Transverse colon (tissue), 4 donors: ENCODE measurements at regions not wholly inside any gene's neighbourhood (a gene's known extent, or its start where the extent isn't known, plus 50 kb on each side); places are given as distances from the start of the nearest gene placed in this dataset.

Experiments
- EP300 ChIP-seq: sonication (generic); formaldehyde crosslinking; IDR thresholded peaks from one replicate; pipeline ENCODE4 v1.6.1; 2017; ENCODE audit warnings: antibody characterized with exemption, low read depth
- POLR2A ChIP-seq: fragments of 450-650 bp; IDR thresholded peaks from one replicate; pipeline ENCODE4 v1.6.1; 2016; ENCODE audit warnings: antibody characterized with exemption, mild to moderate bottlenecking, moderate library complexity
- POLR2AphosphoS5 ChIP-seq, 3 donors: sonication (generic); formaldehyde crosslinking; IDR thresholded peaks; one replicate each; pipeline ENCODE4 v1.6.1; 2016; ENCODE audit warnings: antibody characterized with exemption in 3 of 3
- TF ChIP-seq, protein P1 (sequence below), 5 experiments: fragments of 200-600 bp in 3 of 5; fragments of 450-650 bp in 2 of 5; sonication (generic) in 3 of 5; IDR thresholded peaks; 1 replicate in 2 of 5; 2 replicates in 3 of 5; pipeline ENCODE4 v1.5.1; 2016 to 2017; ENCODE audit warnings: antibody characterized with exemption in 5 of 5, inconsistent platforms in 3 of 5, mild to moderate bottlenecking in 2 of 5, moderate library complexity in 1 of 5

DNA sequence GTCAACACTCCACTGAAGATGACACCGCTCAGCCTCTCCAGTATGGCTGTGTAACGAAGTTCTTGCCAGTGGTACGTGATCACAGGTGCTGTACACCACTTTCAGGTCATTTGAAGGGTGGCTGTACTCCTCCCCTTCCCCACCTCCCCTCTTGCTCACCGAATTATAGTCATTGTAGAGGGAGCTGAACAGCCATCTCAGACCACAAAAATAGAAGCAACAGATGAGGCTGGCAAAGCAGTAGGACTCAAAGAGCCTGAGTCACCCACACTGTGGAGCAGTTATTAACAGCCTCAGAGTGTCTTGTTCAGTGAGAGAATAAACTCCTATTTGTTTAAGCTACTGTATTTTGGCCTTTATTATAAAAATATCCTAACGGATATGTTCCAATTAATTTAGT lies 192.5 kb upstream of the MCHR2 start:
- TF ChIP-seq POLR2AphosphoS5 (IDR thresholded peaks at IDR 0.05), result no peak
- no peak for TF ChIP-seq POLR2A
- TF ChIP-seq, protein P1, sequence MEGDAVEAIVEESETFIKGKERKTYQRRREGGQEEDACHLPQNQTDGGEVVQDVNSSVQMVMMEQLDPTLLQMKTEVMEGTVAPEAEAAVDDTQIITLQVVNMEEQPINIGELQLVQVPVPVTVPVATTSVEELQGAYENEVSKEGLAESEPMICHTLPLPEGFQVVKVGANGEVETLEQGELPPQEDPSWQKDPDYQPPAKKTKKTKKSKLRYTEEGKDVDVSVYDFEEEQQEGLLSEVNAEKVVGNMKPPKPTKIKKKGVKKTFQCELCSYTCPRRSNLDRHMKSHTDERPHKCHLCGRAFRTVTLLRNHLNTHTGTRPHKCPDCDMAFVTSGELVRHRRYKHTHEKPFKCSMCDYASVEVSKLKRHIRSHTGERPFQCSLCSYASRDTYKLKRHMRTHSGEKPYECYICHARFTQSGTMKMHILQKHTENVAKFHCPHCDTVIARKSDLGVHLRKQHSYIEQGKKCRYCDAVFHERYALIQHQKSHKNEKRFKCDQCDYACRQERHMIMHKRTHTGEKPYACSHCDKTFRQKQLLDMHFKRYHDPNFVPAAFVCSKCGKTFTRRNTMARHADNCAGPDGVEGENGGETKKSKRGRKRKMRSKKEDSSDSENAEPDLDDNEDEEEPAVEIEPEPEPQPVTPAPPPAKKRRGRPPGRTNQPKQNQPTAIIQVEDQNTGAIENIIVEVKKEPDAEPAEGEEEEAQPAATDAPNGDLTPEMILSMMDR (IDR thresholded peaks at IDR 0.05), result no peak
- no peak for TF ChIP-seq EP300
